Neuronal stem cell (in vitro differentiated cells): ENCODE measurements at regions not wholly inside any gene's neighbourhood (a gene's known extent, or its start where the extent isn't known, plus 50 kb on each side); places are given as distances from the start of the nearest gene placed in this dataset.

ENCODE experiments used
- DNase-seq: peaks from one replicate; pipeline ENCODE4 v3.0.0-alpha.2; 2013; ENCODE audit warnings: low spot score
- H2AFZ ChIP-seq: one replicate; pipeline ENCODE4 v1.6.1; 2013; ENCODE audit warnings: mild to moderate bottlenecking, low read length, inconsistent platforms
- H2AK5ac ChIP-seq: 2 replicates; pipeline ENCODE4 v1.6.1; 2013; ENCODE audit warnings: low read depth, mild to moderate bottlenecking, inconsistent platforms, low read length, moderate library complexity, mixed read lengths
- H2BK120ac ChIP-seq: 2 replicates; pipeline ENCODE4 v1.6.1; 2013; ENCODE audit warnings: low read depth, mild to moderate bottlenecking, inconsistent platforms, low read length, moderate library complexity, mixed read lengths
- H2BK12ac ChIP-seq: one replicate; pipeline ENCODE4 v1.6.1; 2013; ENCODE audit warnings: low read length, inconsistent platforms
- H2BK15ac ChIP-seq: 2 replicates; pipeline ENCODE4 v1.6.1; 2013; ENCODE audit warnings: mild to moderate bottlenecking, low read length, inconsistent platforms, mixed read lengths
- H2BK5ac ChIP-seq: one replicate; pipeline ENCODE4 v1.6.1; 2013; ENCODE audit warnings: inconsistent platforms, mild to moderate bottlenecking, low read length, moderate library complexity
- H3K14ac ChIP-seq: one replicate; pipeline ENCODE4 v1.6.1; 2013; ENCODE audit warnings: low read length, inconsistent platforms
- H3K18ac ChIP-seq: 2 replicates; pipeline ENCODE4 v1.6.1; 2013; ENCODE audit warnings: low read length, inconsistent platforms
- H3K23ac ChIP-seq: 2 replicates; pipeline ENCODE4 v1.6.1; 2013; ENCODE audit warnings: low read depth, mild to moderate bottlenecking, mixed read lengths, low read length, inconsistent platforms; ENCODE audit not compliant: poor library complexity
- H3K27ac ChIP-seq: replicated peaks from 3 replicates; pipeline ENCODE4 v1.5.1; 2013; ENCODE audit warnings: low read length, inconsistent platforms
- H3K27me3 ChIP-seq, 3 experiments: 2 replicates each; pipeline ENCODE4 v1.6.1; 2013; ENCODE audit warnings: low read length in 3 of 3, mild to moderate bottlenecking in 2 of 3, inconsistent platforms in 1 of 3, low read depth in 1 of 3, mixed read lengths in 1 of 3, moderate library complexity in 1 of 3; ENCODE audit not compliant: control insufficient read depth in 3 of 3, insufficient read depth in 3 of 3
- H3K36me3 ChIP-seq, 2 donors: replicated peaks in 1 of 2; 2 replicates each; pipeline ENCODE4 v1.6.1; 2013; ENCODE audit warnings: low read length in 2 of 2; ENCODE audit not compliant: control insufficient read depth in 2 of 2, insufficient read depth in 2 of 2
- H3K4ac ChIP-seq: 2 replicates; pipeline ENCODE4 v1.6.1; 2013; ENCODE audit warnings: inconsistent platforms, mild to moderate bottlenecking, low read length, moderate library complexity
- H3K4me1 ChIP-seq, 2 donors: 1 replicate in 1 of 2; 2 replicates in 1 of 2; pipeline ENCODE4 v1.6.1; 2013; ENCODE audit warnings: low read length in 2 of 2, low read depth in 1 of 2; ENCODE audit not compliant: control insufficient read depth in 2 of 2, insufficient read depth in 1 of 2
- H3K4me2 ChIP-seq: one replicate; pipeline ENCODE4 v1.6.1; 2013; ENCODE audit warnings: mild to moderate bottlenecking, low read length, inconsistent platforms; ENCODE audit not compliant: insufficient read depth, poor library complexity, severe bottlenecking
- H3K4me3 ChIP-seq, 2 donors: 2 replicates each; pipeline ENCODE4 v1.5.1; 2013; ENCODE audit warnings: low read length in 2 of 2, mild to moderate bottlenecking in 2 of 2, inconsistent platforms in 1 of 2, moderate library complexity in 1 of 2
- H3K79me1 ChIP-seq: one replicate; pipeline ENCODE4 v1.6.1; 2013; ENCODE audit warnings: low read depth, mild to moderate bottlenecking, inconsistent platforms, low read length, moderate library complexity
- H3K9ac ChIP-seq: one replicate; pipeline ENCODE4 v1.6.1; 2013; ENCODE audit warnings: mild to moderate bottlenecking, low read depth, low read length, inconsistent platforms; ENCODE audit not compliant: poor library complexity
- H3K9me3 ChIP-seq, 2 donors: replicated peaks in 1 of 2; 2 replicates each; pipeline versions ENCODE3 to v1.6.1; 2013; ENCODE audit warnings: low read length in 2 of 2, mild to moderate bottlenecking in 2 of 2, inconsistent platforms in 1 of 2, low read depth in 1 of 2, mixed read lengths in 1 of 2, moderate library complexity in 1 of 2; ENCODE audit not compliant: control insufficient read depth in 2 of 2, insufficient read depth in 1 of 2
- H4K8ac ChIP-seq: one replicate; pipeline ENCODE4 v1.6.1; 2013; ENCODE audit warnings: low read depth, mild to moderate bottlenecking, inconsistent platforms, low read length, moderate library complexity
- H4K91ac ChIP-seq: one replicate; pipeline ENCODE4 v1.6.1; 2013; ENCODE audit warnings: low read length, low read depth, mild to moderate bottlenecking, inconsistent platforms; ENCODE audit not compliant: poor library complexity
- WGBS, 2 donors: extraction: QIAGEN DNeasy Blood & Tissue Kit; methylation state at CpG; one replicate each; pipeline ENCODE4 v1.1.7; 2013; ENCODE audit warnings: missing lambda C conversion rate in 2 of 2, mixed read lengths in 1 of 2; ENCODE audit not compliant: insufficient read length in 2 of 2, insufficient replicate concordance in 1 of 2; ENCODE audit errors: extremely low coverage in 2 of 2; 5-methylcytosine and 5-hydroxymethylcytosine counted together

DNA sequence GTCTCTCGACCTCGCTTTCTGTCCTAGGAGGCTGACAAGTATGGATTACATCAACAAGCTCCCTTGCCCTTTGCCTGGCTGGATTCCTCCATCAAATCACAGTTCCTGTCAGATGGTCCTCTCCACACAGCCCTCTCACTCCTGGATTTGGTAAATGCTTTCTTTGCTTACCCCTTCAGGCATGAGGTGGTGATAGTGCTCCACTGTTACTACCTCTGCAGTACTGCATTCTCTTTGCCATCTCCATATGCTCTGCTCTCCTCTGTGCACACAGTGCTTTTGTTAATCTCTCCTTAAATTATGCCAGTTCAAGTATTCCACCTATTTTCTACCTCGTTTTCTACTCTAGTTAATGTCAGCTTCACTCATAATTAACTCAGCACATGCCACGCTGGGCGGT lies 279.2 kb downstream of the DMAC1 start:
- Histone ChIP-seq H3K4me3 (no peak overlapping the region), H3K27me3 (no peaks in the 10 kb centered on the region), H3K4me1 (peaks cover 0 to 8% of the 10 kb centered on the region in 2 donors), H3K36me3 (no peaks in the 10 kb centered on the region), H2BK15ac (no peak overlapping the region), H3K4me2 (no peak overlapping the region), H3K9me3 (no peaks in the 10 kb centered on the region), H4K91ac (no peak overlapping the region), H3K18ac (no peak overlapping the region), H2BK12ac (no peak overlapping the region), H2AK5ac (no peak overlapping the region), H3K27ac (no peak overlapping the region), H3K9ac (no peak overlapping the region), H3K79me1 (no peaks in the 10 kb centered on the region), H2BK120ac (no peak overlapping the region), H3K14ac (no peak overlapping the region), H2AFZ (no peak overlapping the region), H3K23ac (no peak overlapping the region), H3K4ac (no peak overlapping the region), H2BK5ac (no peak overlapping the region), H4K8ac (no peak overlapping the region)
- no peak for DNase-seq
- no CpG with 5 or more reads among the region's 5 CpGs for WGBS, 2 donors

GRCh38 chr9:7516376-7516775 lies 283.2 kb downstream of the DMAC1 start:
- H3K4me3 ChIP-seq = no peak overlapping the region
- no peak overlapping the region for H3K9ac ChIP-seq
- peaks cover 0 to 3% of the 10 kb centered on the region in 2 donors for H3K4me1 ChIP-seq
- H3K79me1 ChIP-seq = no peaks in the 10 kb centered on the region
- H3K9me3 ChIP-seq = no peaks in the 10 kb centered on the region
- no peak overlapping the region for H2BK120ac ChIP-seq
- no peak overlapping the region for H3K4ac ChIP-seq
- no peak overlapping the region for H3K18ac ChIP-seq
- no peak for DNase-seq
- H2AK5ac ChIP-seq = no peak overlapping the region
- no CpG with 5 or more reads among the region's 2 CpGs for WGBS, 2 donors
- H2BK5ac ChIP-seq = no peak overlapping the region
- H2BK12ac ChIP-seq = no peak overlapping the region
- H3K36me3 ChIP-seq = no peaks in the 10 kb centered on the region
- no peak overlapping the region for H2AFZ ChIP-seq
- H2BK15ac ChIP-seq = no peak overlapping the region
- no peak overlapping the region for H4K91ac ChIP-seq
- H3K4me2 ChIP-seq = no peak overlapping the region
- H3K27ac ChIP-seq = no peak overlapping the region
- H3K23ac ChIP-seq = no peak overlapping the region
- no peak overlapping the region for H4K8ac ChIP-seq
- no peaks in the 10 kb centered on the region for H3K27me3 ChIP-seq
- no peak overlapping the region for H3K14ac ChIP-seq

GRCh38 chr9:7510199-7510598 lies 289.4 kb downstream of the DMAC1 start:
- DNase-seq = no peak
- H3K14ac ChIP-seq = no peak overlapping the region
- WGBS, 2 donors = no CpG with 5 or more reads among the region's 7 CpGs

DNA sequence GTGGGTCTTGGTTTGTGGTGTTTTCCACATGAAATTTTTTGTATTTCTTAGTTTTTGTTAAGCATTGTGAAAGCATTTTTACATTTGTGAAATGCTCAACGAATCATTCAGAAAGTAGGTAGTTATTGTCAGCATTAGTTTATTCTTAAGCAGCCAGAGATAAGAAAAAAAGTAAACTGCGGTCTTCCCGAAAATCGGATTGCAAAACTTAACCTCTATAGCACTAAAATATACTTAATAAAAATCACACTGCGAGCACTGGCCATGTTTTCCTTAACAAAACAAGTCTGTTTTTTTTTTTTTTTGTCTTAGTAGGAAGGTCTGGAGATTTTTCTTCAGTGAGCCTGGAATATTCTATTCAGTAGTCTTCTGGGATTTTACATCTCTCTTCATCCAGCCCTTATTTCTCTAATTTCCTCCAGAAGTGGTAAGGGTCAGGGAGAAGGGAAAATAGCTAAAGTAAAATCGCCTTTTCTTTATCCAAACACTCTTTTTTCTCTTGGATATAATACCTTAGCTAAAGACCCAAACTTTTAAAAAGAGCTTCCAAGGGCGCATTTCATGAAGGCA lies 289.9 kb downstream of the DMAC1 start:
- Histone ChIP-seq H3K9me3 (no peaks in the 10 kb centered on the region), H3K79me1 (no peaks in the 10 kb centered on the region), H2BK120ac (no peak overlapping the region), H4K8ac (no peak overlapping the region), H3K36me3 (no peaks in the 10 kb centered on the region), H2AK5ac (no peak overlapping the region), H3K23ac (no peak overlapping the region), H4K91ac (no peak overlapping the region), H3K14ac (no peak overlapping the region), H3K4me1 (no peaks in the 10 kb centered on the region), H2BK15ac (no peak overlapping the region), H3K4ac (no peak overlapping the region), H3K4me2 (no peak overlapping the region), H2BK5ac (no peak overlapping the region), H2AFZ (no peak overlapping the region), H3K18ac (no peak overlapping the region), H3K4me3 (no peak overlapping the region), H3K9ac (no peak overlapping the region), H2BK12ac (no peak overlapping the region), H3K27me3 (no peaks in the 10 kb centered on the region), H3K27ac (no peak overlapping the region)
- WGBS, 2 donors = no CpG with 5 or more reads among the region's 7 CpGs
- no peak for DNase-seq

More at GRCh38 chr9:7510199-7510598, 289.4 kb downstream of the DMAC1 start:
- H3K27me3 ChIP-seq = no peaks in the 10 kb centered on the region
- H3K18ac ChIP-seq = no peak overlapping the region
- no peak overlapping the region for H2AK5ac ChIP-seq
- no peak overlapping the region for H3K4ac ChIP-seq
- H3K4me2 ChIP-seq = no peak overlapping the region
- no peak overlapping the region for H4K8ac ChIP-seq
- no peak overlapping the region for H3K4me3 ChIP-seq
- H2BK5ac ChIP-seq = no peak overlapping the region
- H4K91ac ChIP-seq = no peak overlapping the region
- H3K9me3 ChIP-seq = no peaks in the 10 kb centered on the region
- H3K23ac ChIP-seq = no peak overlapping the region
- H3K4me1 ChIP-seq = no peaks in the 10 kb centered on the region
- no peaks in the 10 kb centered on the region for H3K79me1 ChIP-seq
- no peaks in the 10 kb centered on the region for H3K36me3 ChIP-seq
- no peak overlapping the region for H3K9ac ChIP-seq
- no peak overlapping the region for H2BK15ac ChIP-seq
- no peak overlapping the region for H2BK120ac ChIP-seq
- no peak overlapping the region for H3K27ac ChIP-seq
- no peak overlapping the region for H2AFZ ChIP-seq
- H2BK12ac ChIP-seq = no peak overlapping the region
